ENCODE measurements at regions not wholly inside any gene's neighbourhood (a gene's known extent, or its start where the extent isn't known, plus 50 kb on each side); places are given as distances from the start of the nearest gene placed in this dataset.

DNA sequence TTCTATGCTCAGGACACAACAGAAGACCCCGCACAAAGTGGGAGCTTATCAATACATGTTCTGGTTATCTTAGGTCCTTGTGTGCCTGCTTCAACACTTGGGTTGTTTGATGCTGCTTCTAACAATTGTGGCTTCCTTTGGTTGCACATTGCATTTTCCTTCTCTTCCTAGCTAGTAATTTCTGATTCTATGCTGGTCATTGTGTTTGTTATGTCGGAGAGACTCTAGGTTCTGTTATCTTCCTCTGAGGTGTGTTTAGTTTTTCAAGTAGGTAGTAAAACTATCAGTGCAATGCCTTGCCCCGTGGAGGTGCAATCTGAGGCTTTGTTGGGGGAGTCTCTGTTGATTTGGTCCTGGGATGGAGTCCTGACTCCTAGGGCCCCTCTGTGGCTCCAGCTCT, 414.2 kb downstream of the SHANK2 start:
- H4K20me1 ChIP-seq (ENCODE audit: insufficient read depth): no peaks in the 10 kb centered on the region
- H3K9ac ChIP-seq (ENCODE audit: low read length): no peak overlapping the region
- no peaks in the 10 kb centered on the region for H3F3A ChIP-seq (ENCODE audit: insufficient read depth, low read length, poor library complexity, severe bottlenecking)
- H3K36me3 ChIP-seq (ENCODE audit: insufficient read depth, low read length): no peaks in the 10 kb centered on the region
- no peak overlapping the region for H3K4me2 ChIP-seq (ENCODE audit: low read length)
- H3K27ac ChIP-seq (ENCODE audit: low read length): no peak overlapping the region
- H3K9me3 ChIP-seq (ENCODE audit: low read length): no peaks in the 10 kb centered on the region
- H3K4me3 ChIP-seq (ENCODE audit: low read length): no peak overlapping the region
- no peaks in the 10 kb centered on the region for H3K27me3 ChIP-seq (ENCODE audit: insufficient read depth, low read depth, low read length)
- no peak overlapping the region for H2AFZ ChIP-seq (ENCODE audit: low read depth, low read length)
- no peaks in the 10 kb centered on the region for H3K79me2 ChIP-seq (replicated peaks; ENCODE audit: insufficient read depth, low read length)
- TF ChIP-seq, protein P1, sequence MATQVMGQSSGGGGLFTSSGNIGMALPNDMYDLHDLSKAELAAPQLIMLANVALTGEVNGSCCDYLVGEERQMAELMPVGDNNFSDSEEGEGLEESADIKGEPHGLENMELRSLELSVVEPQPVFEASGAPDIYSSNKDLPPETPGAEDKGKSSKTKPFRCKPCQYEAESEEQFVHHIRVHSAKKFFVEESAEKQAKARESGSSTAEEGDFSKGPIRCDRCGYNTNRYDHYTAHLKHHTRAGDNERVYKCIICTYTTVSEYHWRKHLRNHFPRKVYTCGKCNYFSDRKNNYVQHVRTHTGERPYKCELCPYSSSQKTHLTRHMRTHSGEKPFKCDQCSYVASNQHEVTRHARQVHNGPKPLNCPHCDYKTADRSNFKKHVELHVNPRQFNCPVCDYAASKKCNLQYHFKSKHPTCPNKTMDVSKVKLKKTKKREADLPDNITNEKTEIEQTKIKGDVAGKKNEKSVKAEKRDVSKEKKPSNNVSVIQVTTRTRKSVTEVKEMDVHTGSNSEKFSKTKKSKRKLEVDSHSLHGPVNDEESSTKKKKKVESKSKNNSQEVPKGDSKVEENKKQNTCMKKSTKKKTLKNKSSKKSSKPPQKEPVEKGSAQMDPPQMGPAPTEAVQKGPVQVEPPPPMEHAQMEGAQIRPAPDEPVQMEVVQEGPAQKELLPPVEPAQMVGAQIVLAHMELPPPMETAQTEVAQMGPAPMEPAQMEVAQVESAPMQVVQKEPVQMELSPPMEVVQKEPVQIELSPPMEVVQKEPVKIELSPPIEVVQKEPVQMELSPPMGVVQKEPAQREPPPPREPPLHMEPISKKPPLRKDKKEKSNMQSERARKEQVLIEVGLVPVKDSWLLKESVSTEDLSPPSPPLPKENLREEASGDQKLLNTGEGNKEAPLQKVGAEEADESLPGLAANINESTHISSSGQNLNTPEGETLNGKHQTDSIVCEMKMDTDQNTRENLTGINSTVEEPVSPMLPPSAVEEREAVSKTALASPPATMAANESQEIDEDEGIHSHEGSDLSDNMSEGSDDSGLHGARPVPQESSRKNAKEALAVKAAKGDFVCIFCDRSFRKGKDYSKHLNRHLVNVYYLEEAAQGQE (IDR thresholded peaks at IDR 0.05; ENCODE audit: borderline replicate concordance): no peak
- TF ChIP-seq EP300 (conservative IDR thresholded peaks at IDR 0.05; ENCODE audit: poor library complexity, severe bottlenecking): no peak
- no peak for TF ChIP-seq RAD21 (conservative IDR thresholded peaks at IDR 0.05)
- no peak for TF ChIP-seq POLR2AphosphoS5 (IDR thresholded peaks at IDR 0.05)
- no peak for TF ChIP-seq MXI1 (conservative IDR thresholded peaks at IDR 0.05; ENCODE audit: poor library complexity, severe bottlenecking)
- TF ChIP-seq SMC3 (conservative IDR thresholded peaks at IDR 0.05; ENCODE audit: poor library complexity): no peak
- TF ChIP-seq EZH2 (IDR thresholded peaks at IDR 0.05; ENCODE audit: borderline replicate concordance, insufficient read depth, low read length, poor library complexity, severe bottlenecking): no peak
- TF ChIP-seq, protein P2, sequence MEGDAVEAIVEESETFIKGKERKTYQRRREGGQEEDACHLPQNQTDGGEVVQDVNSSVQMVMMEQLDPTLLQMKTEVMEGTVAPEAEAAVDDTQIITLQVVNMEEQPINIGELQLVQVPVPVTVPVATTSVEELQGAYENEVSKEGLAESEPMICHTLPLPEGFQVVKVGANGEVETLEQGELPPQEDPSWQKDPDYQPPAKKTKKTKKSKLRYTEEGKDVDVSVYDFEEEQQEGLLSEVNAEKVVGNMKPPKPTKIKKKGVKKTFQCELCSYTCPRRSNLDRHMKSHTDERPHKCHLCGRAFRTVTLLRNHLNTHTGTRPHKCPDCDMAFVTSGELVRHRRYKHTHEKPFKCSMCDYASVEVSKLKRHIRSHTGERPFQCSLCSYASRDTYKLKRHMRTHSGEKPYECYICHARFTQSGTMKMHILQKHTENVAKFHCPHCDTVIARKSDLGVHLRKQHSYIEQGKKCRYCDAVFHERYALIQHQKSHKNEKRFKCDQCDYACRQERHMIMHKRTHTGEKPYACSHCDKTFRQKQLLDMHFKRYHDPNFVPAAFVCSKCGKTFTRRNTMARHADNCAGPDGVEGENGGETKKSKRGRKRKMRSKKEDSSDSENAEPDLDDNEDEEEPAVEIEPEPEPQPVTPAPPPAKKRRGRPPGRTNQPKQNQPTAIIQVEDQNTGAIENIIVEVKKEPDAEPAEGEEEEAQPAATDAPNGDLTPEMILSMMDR (IDR thresholded peaks at IDR 0.05; ENCODE audit: poor library complexity, severe bottlenecking): no peak
- no peak for TF ChIP-seq TAF1 (IDR thresholded peaks at IDR 0.05; ENCODE audit: low read depth)
- H3K9me2 ChIP-seq (ENCODE audit: insufficient read depth, low read length): no peaks in the 10 kb centered on the region

DNA sequence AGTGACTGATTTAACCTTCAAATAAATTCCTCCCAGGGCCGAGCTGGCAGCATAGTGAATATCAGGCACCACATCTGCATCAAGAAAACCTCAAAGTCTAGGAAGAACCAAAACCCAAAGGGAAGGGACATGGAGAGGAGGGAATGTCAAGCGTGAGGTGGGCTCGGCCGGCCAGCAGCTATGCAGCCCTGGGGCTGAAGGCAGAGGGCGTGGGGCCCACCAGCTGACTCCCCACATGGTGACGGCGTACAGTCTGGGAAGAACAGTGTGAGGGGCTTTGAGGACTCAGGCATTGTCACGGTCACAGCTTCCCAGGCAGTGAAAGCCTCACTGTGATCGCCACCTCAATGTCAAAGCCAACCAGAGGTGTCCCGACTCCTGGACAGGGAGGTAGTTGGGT, 412.5 kb downstream of the SHANK2 start:
- no peak overlapping the region for H3K9ac ChIP-seq (ENCODE audit: low read length)
- no peaks in the 10 kb centered on the region for H3K36me3 ChIP-seq (ENCODE audit: insufficient read depth, low read length)
- no peaks in the 10 kb centered on the region for H3K27me3 ChIP-seq (ENCODE audit: insufficient read depth, low read depth, low read length)
- no peak overlapping the region for H3K27ac ChIP-seq (ENCODE audit: low read length)
- H4K20me1 ChIP-seq (ENCODE audit: insufficient read depth): no peaks in the 10 kb centered on the region
- H3K9me3 ChIP-seq (ENCODE audit: low read length): no peaks in the 10 kb centered on the region
- TF ChIP-seq EP300 (conservative IDR thresholded peaks at IDR 0.05; ENCODE audit: poor library complexity, severe bottlenecking) (no peak), TAF1 (IDR thresholded peaks at IDR 0.05; ENCODE audit: low read depth) (no peak), SMC3 (conservative IDR thresholded peaks at IDR 0.05; ENCODE audit: poor library complexity) (no peak), RAD21 (conservative IDR thresholded peaks at IDR 0.05) (no peak), POLR2AphosphoS5 (IDR thresholded peaks at IDR 0.05) (no peak), MXI1 (conservative IDR thresholded peaks at IDR 0.05; ENCODE audit: poor library complexity, severe bottlenecking) (no peak), EZH2 (IDR thresholded peaks at IDR 0.05; ENCODE audit: borderline replicate concordance, insufficient read depth, low read length, poor library complexity, severe bottlenecking) (no peak)
- TF ChIP-seq, protein P1 (IDR thresholded peaks at IDR 0.05; ENCODE audit: borderline replicate concordance): no peak
- TF ChIP-seq, protein P2 (IDR thresholded peaks at IDR 0.05; ENCODE audit: poor library complexity, severe bottlenecking): no peak
- no peaks in the 10 kb centered on the region for H3K9me2 ChIP-seq (ENCODE audit: insufficient read depth, low read length)
- no peak overlapping the region for H2AFZ ChIP-seq (ENCODE audit: low read depth, low read length)
- no peaks in the 10 kb centered on the region for H3F3A ChIP-seq (ENCODE audit: insufficient read depth, low read length, poor library complexity, severe bottlenecking)
- no peak overlapping the region for H3K4me2 ChIP-seq (ENCODE audit: low read length)
- H3K4me3 ChIP-seq (ENCODE audit: low read length): no peak overlapping the region
- no peaks in the 10 kb centered on the region for H3K79me2 ChIP-seq (replicated peaks; ENCODE audit: insufficient read depth, low read length)
